ENCODE measurements at regions not wholly inside any gene's neighbourhood (a gene's known extent, or its start where the extent isn't known, plus 50 kb on each side); places are given as distances from the start of the nearest gene placed in this dataset.

DNA sequence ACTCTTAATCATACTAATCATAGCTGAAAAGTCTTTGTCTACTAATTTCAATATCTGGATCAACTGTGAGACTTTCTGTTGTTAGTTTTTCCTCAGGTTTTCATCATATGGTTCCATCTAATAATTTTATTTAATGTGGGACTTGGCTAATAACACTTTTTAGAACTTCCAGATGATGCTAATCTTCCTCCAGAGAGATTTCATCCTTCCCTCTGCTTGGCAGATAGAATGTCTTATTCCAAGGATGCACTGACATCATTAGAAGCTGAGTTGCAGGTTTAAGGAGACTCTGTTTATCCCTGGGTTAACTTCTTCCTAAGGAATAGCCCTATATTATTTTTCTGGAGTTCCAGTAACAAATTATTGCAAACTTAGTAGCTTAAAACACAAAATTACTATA is 325.6 kb downstream of the COG6 start:
- Histone ChIP-seq H3K27ac (ENCODE audit: low read length, poor library complexity, severe bottlenecking) (no peak overlapping the region), H3K9ac (ENCODE audit: low read length) (no peak overlapping the region), H3K36me3 (ENCODE audit: control insufficient read depth in 1 of 2, insufficient read depth in 2 of 2, low read depth in 1 of 2, low read length in 2 of 2) (no peaks in the 10 kb centered on the region), H2BK12ac (ENCODE audit: low read length in 2 of 2) (no peak overlapping the region), H2BK120ac (ENCODE audit: low read depth, low read length) (no peak overlapping the region), H4K8ac (ENCODE audit: low read length) (no peak overlapping the region), H3K23ac (ENCODE audit: low read length in 2 of 2) (no peak overlapping the region), H2AK5ac (ENCODE audit: low read length, severe bottlenecking) (no peak overlapping the region), H3K18ac (ENCODE audit: low read depth in 1 of 2, low read length in 2 of 2) (no peak overlapping the region), H2BK15ac (ENCODE audit: low read depth, poor library complexity, severe bottlenecking) (no peak overlapping the region), H3K4me3 (ENCODE audit: insufficient read depth in 1 of 2, low read depth in 1 of 2, low read length in 2 of 2) (no peak overlapping the region), H2BK5ac (ENCODE audit: low read depth, low read length, poor library complexity, severe bottlenecking) (no peak overlapping the region), H3K79me1 (replicated peaks; ENCODE audit: low read length, poor library complexity, severe bottlenecking) (no peaks in the 10 kb centered on the region), H3K27me3 (ENCODE audit: control insufficient read depth in 1 of 2, insufficient read depth in 1 of 2, low read length in 2 of 2) (peaks cover 0 to 9% of the 10 kb centered on the region in 2 experiments), H3K14ac (ENCODE audit: low read length in 2 of 2) (no peak overlapping the region), H3K4me1 (ENCODE audit: control insufficient read depth, insufficient read depth, low read depth, low read length) (no peaks in the 10 kb centered on the region), H2AFZ (ENCODE audit: low read depth, low read length) (no peak overlapping the region), H4K91ac (ENCODE audit: low read length) (no peak overlapping the region), H3K4me2 (ENCODE audit: low read length, poor library complexity, severe bottlenecking) (no peak overlapping the region), H3K4ac (ENCODE audit: low read depth in 1 of 2, low read length in 2 of 2) (no peak overlapping the region), H3K9me3 (ENCODE audit: control insufficient read depth, low read length) (no peaks in the 10 kb centered on the region)
- no peak for DNase-seq

GRCh38 chr13:39982745-39983144 is 327.3 kb downstream of the COG6 start:
- H3K27ac ChIP-seq (ENCODE audit: low read length, poor library complexity, severe bottlenecking), result no peak overlapping the region
- H3K27me3 ChIP-seq (ENCODE audit: control insufficient read depth in 1 of 2, insufficient read depth in 1 of 2, low read length in 2 of 2), result peaks cover 0 to 4% of the 10 kb centered on the region in 2 experiments
- H3K4me1 ChIP-seq (ENCODE audit: control insufficient read depth, insufficient read depth, low read depth, low read length), result no peaks in the 10 kb centered on the region
- H3K9me3 ChIP-seq (ENCODE audit: control insufficient read depth, low read length), result peaks cover 1% of the 10 kb centered on the region
- no peak overlapping the region for H2AFZ ChIP-seq (ENCODE audit: low read depth, low read length)
- H2BK15ac ChIP-seq (ENCODE audit: low read depth, poor library complexity, severe bottlenecking), result no peak overlapping the region
- no peak overlapping the region for H4K8ac ChIP-seq (ENCODE audit: low read length)
- H2BK12ac ChIP-seq (ENCODE audit: low read length in 2 of 2), result no peak overlapping the region
- H3K14ac ChIP-seq (ENCODE audit: low read length in 2 of 2), result no peak overlapping the region
- no peak overlapping the region for H3K18ac ChIP-seq (ENCODE audit: low read depth in 1 of 2, low read length in 2 of 2)
- WGBS, result 100% methylated on average over 4 of the region's 4 CpGs
- H4K91ac ChIP-seq (ENCODE audit: low read length), result no peak overlapping the region
- no peaks in the 10 kb centered on the region for H3K36me3 ChIP-seq (ENCODE audit: control insufficient read depth in 1 of 2, insufficient read depth in 2 of 2, low read depth in 1 of 2, low read length in 2 of 2)
- no peak overlapping the region for H3K9ac ChIP-seq (ENCODE audit: low read length)
- H2AK5ac ChIP-seq (ENCODE audit: low read length, severe bottlenecking), result no peak overlapping the region
- no peaks in the 10 kb centered on the region for H3K79me1 ChIP-seq (replicated peaks; ENCODE audit: low read length, poor library complexity, severe bottlenecking)
- no peak for DNase-seq
- no peak overlapping the region for H2BK120ac ChIP-seq (ENCODE audit: low read depth, low read length)
- no peak overlapping the region for H3K4ac ChIP-seq (ENCODE audit: low read depth in 1 of 2, low read length in 2 of 2)
- no peak overlapping the region for H2BK5ac ChIP-seq (ENCODE audit: low read depth, low read length, poor library complexity, severe bottlenecking)
- no peak overlapping the region for H3K4me3 ChIP-seq (ENCODE audit: insufficient read depth in 1 of 2, low read depth in 1 of 2, low read length in 2 of 2)
- H3K4me2 ChIP-seq (ENCODE audit: low read length, poor library complexity, severe bottlenecking), result no peak overlapping the region
- H3K23ac ChIP-seq (ENCODE audit: low read length in 2 of 2), result no peak overlapping the region

GRCh38 chr13:39985071-39985470 is 329.6 kb downstream of the COG6 start:
- H3K14ac ChIP-seq (ENCODE audit: low read length in 2 of 2), result no peak overlapping the region
- no peak overlapping the region for H2AK5ac ChIP-seq (ENCODE audit: low read length, severe bottlenecking)
- H3K79me1 ChIP-seq (replicated peaks; ENCODE audit: low read length, poor library complexity, severe bottlenecking), result no peaks in the 10 kb centered on the region
- DNase-seq, result no peak
- no peak overlapping the region for H2BK120ac ChIP-seq (ENCODE audit: low read depth, low read length)
- no peaks in the 10 kb centered on the region for H3K4me1 ChIP-seq (ENCODE audit: control insufficient read depth, insufficient read depth, low read depth, low read length)
- no peak overlapping the region for H3K4me2 ChIP-seq (ENCODE audit: low read length, poor library complexity, severe bottlenecking)
- H3K9ac ChIP-seq (ENCODE audit: low read length), result no peak overlapping the region
- WGBS, result 95% methylated on average over 4 of the region's 4 CpGs
- no peak overlapping the region for H3K27ac ChIP-seq (ENCODE audit: low read length, poor library complexity, severe bottlenecking)
- H3K18ac ChIP-seq (ENCODE audit: low read depth in 1 of 2, low read length in 2 of 2), result no peak overlapping the region
- no peak overlapping the region for H2BK5ac ChIP-seq (ENCODE audit: low read depth, low read length, poor library complexity, severe bottlenecking)
- no peak overlapping the region for H3K4me3 ChIP-seq (ENCODE audit: insufficient read depth in 1 of 2, low read depth in 1 of 2, low read length in 2 of 2)
- H3K4ac ChIP-seq (ENCODE audit: low read depth in 1 of 2, low read length in 2 of 2), result no peak overlapping the region
- H3K36me3 ChIP-seq (ENCODE audit: control insufficient read depth in 1 of 2, insufficient read depth in 2 of 2, low read depth in 1 of 2, low read length in 2 of 2), result no peaks in the 10 kb centered on the region
- no peak overlapping the region for H2BK12ac ChIP-seq (ENCODE audit: low read length in 2 of 2)
- H3K23ac ChIP-seq (ENCODE audit: low read length in 2 of 2), result no peak overlapping the region
- H2BK15ac ChIP-seq (ENCODE audit: low read depth, poor library complexity, severe bottlenecking), result no peak overlapping the region
- peaks cover 0 to 4% of the 10 kb centered on the region in 2 experiments for H3K27me3 ChIP-seq (ENCODE audit: control insufficient read depth in 1 of 2, insufficient read depth in 1 of 2, low read length in 2 of 2)
- H2AFZ ChIP-seq (ENCODE audit: low read depth, low read length), result no peak overlapping the region
- H4K91ac ChIP-seq (ENCODE audit: low read length), result no peak overlapping the region
- no peak overlapping the region for H4K8ac ChIP-seq (ENCODE audit: low read length)
- H3K9me3 ChIP-seq (ENCODE audit: control insufficient read depth, low read length), result peaks cover 8% of the 10 kb centered on the region

GRCh38 chr13:39988351-39988750 is 332.9 kb downstream of the COG6 start:
- Histone ChIP-seq H3K9me3 (ENCODE audit: control insufficient read depth, low read length) (peaks cover 8% of the 10 kb centered on the region), H2AK5ac (ENCODE audit: low read length, severe bottlenecking) (no peak overlapping the region), H3K79me1 (replicated peaks; ENCODE audit: low read length, poor library complexity, severe bottlenecking) (no peaks in the 10 kb centered on the region), H4K8ac (ENCODE audit: low read length) (no peak overlapping the region), H3K23ac (ENCODE audit: low read length in 2 of 2) (no peak overlapping the region), H3K27ac (ENCODE audit: low read length, poor library complexity, severe bottlenecking) (no peak overlapping the region), H3K36me3 (ENCODE audit: control insufficient read depth in 1 of 2, insufficient read depth in 2 of 2, low read depth in 1 of 2, low read length in 2 of 2) (no peaks in the 10 kb centered on the region), H4K91ac (ENCODE audit: low read length) (no peak overlapping the region), H2BK120ac (ENCODE audit: low read depth, low read length) (no peak overlapping the region), H2BK5ac (ENCODE audit: low read depth, low read length, poor library complexity, severe bottlenecking) (no peak overlapping the region), H2AFZ (ENCODE audit: low read depth, low read length) (no peak overlapping the region), H3K4me2 (ENCODE audit: low read length, poor library complexity, severe bottlenecking) (no peak overlapping the region), H3K4me3 (ENCODE audit: insufficient read depth in 1 of 2, low read depth in 1 of 2, low read length in 2 of 2) (no peak overlapping the region), H3K4ac (ENCODE audit: low read depth in 1 of 2, low read length in 2 of 2) (no peak overlapping the region), H3K18ac (ENCODE audit: low read depth in 1 of 2, low read length in 2 of 2) (no peak overlapping the region), H3K14ac (ENCODE audit: low read length in 2 of 2) (no peak overlapping the region), H3K27me3 (ENCODE audit: control insufficient read depth in 1 of 2, insufficient read depth in 1 of 2, low read length in 2 of 2) (peaks cover 0 to 2% of the 10 kb centered on the region in 2 experiments), H2BK15ac (ENCODE audit: low read depth, poor library complexity, severe bottlenecking) (no peak overlapping the region), H3K9ac (ENCODE audit: low read length) (no peak overlapping the region), H3K4me1 (ENCODE audit: control insufficient read depth, insufficient read depth, low read depth, low read length) (no peaks in the 10 kb centered on the region), H2BK12ac (ENCODE audit: low read length in 2 of 2) (no peak overlapping the region)
- 95% methylated on average over 6 of the region's 6 CpGs for whole genome bisulfite sequencing
- no peak for DNase-seq
